PC-9 (cell line): ENCODE measurements at regions not wholly inside any gene's neighbourhood (a gene's known extent, or its start where the extent isn't known, plus 50 kb on each side); places are given as distances from the start of the nearest gene placed in this dataset.

Experiments used
- EZH2 ChIP-seq: fragments of 200-600 bp; sonication (generic); IDR thresholded peaks from 2 replicates; pipeline ENCODE4 v1.8.0; 2017; ENCODE audit warnings: antibody characterized with exemption, low read depth
- TF ChIP-seq, protein P1 (sequence below): fragments of 200-600 bp; sonication (generic); conservative IDR thresholded peaks from 2 replicates; pipeline ENCODE4 v1.6.1; 2017; ENCODE audit warnings: mixed run types, antibody characterized with exemption, mild to moderate bottlenecking, moderate library complexity

DNA sequence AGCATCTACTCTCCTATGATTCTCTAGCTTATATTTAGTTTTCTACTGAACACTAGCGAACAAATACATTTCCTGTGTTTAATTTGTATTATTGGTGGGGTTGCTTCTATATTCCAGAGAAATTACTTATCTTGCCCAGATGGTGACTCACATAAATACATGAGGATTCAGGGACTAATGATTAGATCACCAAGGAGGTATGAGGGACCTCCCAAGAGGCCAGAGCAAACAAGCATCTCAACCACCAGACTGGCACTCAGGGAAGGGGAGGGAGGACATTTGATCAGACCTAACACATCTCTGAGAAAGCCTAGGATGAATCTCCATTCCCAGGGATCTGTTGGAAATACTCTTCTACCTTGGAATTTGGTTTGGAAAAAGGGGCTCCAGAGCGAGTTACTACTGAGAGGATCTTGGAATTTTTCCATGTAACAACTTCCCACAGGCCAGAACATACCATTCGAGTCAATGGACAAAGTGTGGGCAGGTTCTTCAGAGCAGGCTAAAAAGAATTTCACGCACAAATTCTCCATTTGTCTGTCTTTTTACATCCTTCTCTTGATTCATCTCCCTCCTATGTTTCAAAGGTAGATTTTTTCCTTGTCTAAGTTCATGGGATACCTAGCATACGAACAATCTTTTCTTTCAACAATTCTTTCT lies 262.6 kb upstream of the MYOCD start:
- TF ChIP-seq EZH2 = no peak
- TF ChIP-seq, protein P1, sequence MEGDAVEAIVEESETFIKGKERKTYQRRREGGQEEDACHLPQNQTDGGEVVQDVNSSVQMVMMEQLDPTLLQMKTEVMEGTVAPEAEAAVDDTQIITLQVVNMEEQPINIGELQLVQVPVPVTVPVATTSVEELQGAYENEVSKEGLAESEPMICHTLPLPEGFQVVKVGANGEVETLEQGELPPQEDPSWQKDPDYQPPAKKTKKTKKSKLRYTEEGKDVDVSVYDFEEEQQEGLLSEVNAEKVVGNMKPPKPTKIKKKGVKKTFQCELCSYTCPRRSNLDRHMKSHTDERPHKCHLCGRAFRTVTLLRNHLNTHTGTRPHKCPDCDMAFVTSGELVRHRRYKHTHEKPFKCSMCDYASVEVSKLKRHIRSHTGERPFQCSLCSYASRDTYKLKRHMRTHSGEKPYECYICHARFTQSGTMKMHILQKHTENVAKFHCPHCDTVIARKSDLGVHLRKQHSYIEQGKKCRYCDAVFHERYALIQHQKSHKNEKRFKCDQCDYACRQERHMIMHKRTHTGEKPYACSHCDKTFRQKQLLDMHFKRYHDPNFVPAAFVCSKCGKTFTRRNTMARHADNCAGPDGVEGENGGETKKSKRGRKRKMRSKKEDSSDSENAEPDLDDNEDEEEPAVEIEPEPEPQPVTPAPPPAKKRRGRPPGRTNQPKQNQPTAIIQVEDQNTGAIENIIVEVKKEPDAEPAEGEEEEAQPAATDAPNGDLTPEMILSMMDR = no peak
